SK-N-SH treated with all-trans-retinoic acid at 6 μM for 48 hours (cell line): ENCODE measurements at regions not wholly inside any gene's neighbourhood (a gene's known extent, or its start where the extent isn't known, plus 50 kb on each side); places are given as distances from the start of the nearest gene placed in this dataset.

ENCODE experiments used
- ATAC-seq: fragments of 200-7000 bp; cut with Tn5 transposase; 3 replicates; pipeline ENCODE4 v1.9.1; 2020; ENCODE audit warnings: mild to moderate bottlenecking, moderate library complexity
- ARNTL ChIP-seq: fragments of 450-650 bp; formaldehyde crosslinking; IDR thresholded peaks from 2 replicates; pipeline ENCODE4 v1.5.0; 2020; ENCODE audit warnings: low read depth, mild to moderate bottlenecking, moderate library complexity, borderline replicate concordance
- BACH2 ChIP-seq: fragments of 250-450 bp; sonication (Bioruptor Pico); IDR thresholded peaks from 2 replicates; pipeline ENCODE4 v1.9.0; 2021; ENCODE audit warnings: mild to moderate bottlenecking, borderline replicate concordance
- CREB5 ChIP-seq: fragments of 250-450 bp; sonication (Bioruptor Pico); IDR thresholded peaks from 2 replicates; pipeline ENCODE4 v1.5.1; 2020; ENCODE audit warnings: low read depth, mild to moderate bottlenecking, moderate library complexity
- CSDC2 ChIP-seq: fragments of 250-450 bp; sonication (Bioruptor Pico); IDR thresholded peaks from 2 replicates; pipeline ENCODE4 v1.5.0; 2020; ENCODE audit warnings: mild to moderate bottlenecking, moderate library complexity
- CSRNP3 ChIP-seq: fragments of 250-450 bp; sonication (Bioruptor Pico); IDR thresholded peaks from 2 replicates; pipeline ENCODE4 v1.5.1; 2021; ENCODE audit warnings: mild to moderate bottlenecking, moderate library complexity
- ISL1 ChIP-seq: fragments of 250-450 bp; sonication (Bioruptor Pico); IDR thresholded peaks from 2 replicates; pipeline ENCODE4 v2.1.2; 2022; ENCODE audit warnings: mild to moderate bottlenecking, moderate library complexity
- OSR1 ChIP-seq: fragments of 250-450 bp; sonication (Bioruptor Pico); IDR thresholded peaks from 2 replicates; pipeline ENCODE4 v1.8.0; 2022; ENCODE audit warnings: moderate library complexity, mild to moderate bottlenecking, inconsistent platforms
- PATZ1 ChIP-seq: fragments of 250-450 bp; sonication (Bioruptor Pico); IDR thresholded peaks from 2 replicates; pipeline ENCODE4 v1.8.0; 2020; ENCODE audit warnings: mild to moderate bottlenecking, moderate library complexity, borderline replicate concordance
- POU6F1 ChIP-seq: fragments of 250-450 bp; sonication (Bioruptor Pico); IDR thresholded peaks from 2 replicates; pipeline ENCODE4 v1.8.0; 2021; ENCODE audit warnings: low read depth, mild to moderate bottlenecking, moderate library complexity, borderline replicate concordance
- PPARA ChIP-seq: fragments of 250-450 bp; sonication (Bioruptor Pico); IDR thresholded peaks from 2 replicates; pipeline ENCODE4 v1.5.0; 2020; ENCODE audit warnings: mild to moderate bottlenecking, borderline replicate concordance
- RARB ChIP-seq: fragments of 250-450 bp; sonication (Bioruptor Pico); IDR thresholded peaks from 2 replicates; pipeline ENCODE4 v1.8.0; 2021; ENCODE audit warnings: mild to moderate bottlenecking, moderate library complexity
- SNAI2 ChIP-seq: fragments of 250-450 bp; sonication (Bioruptor Pico); IDR thresholded peaks from 2 replicates; pipeline ENCODE4 v1.5.0; 2020; ENCODE audit warnings: mild to moderate bottlenecking, moderate library complexity
- TCF4 ChIP-seq: fragments of 250-450 bp; sonication (Bioruptor Pico); IDR thresholded peaks from 2 replicates; pipeline ENCODE4 v1.8.0; 2021; ENCODE audit warnings: mild to moderate bottlenecking, moderate library complexity, borderline replicate concordance
- TOX ChIP-seq: fragments of 250-450 bp; sonication (Bioruptor Pico); IDR thresholded peaks from 2 replicates; pipeline ENCODE4 v1.8.0; 2021; ENCODE audit warnings: mild to moderate bottlenecking, moderate library complexity, borderline replicate concordance
- TSHZ2 ChIP-seq: fragments of 250-450 bp; sonication (Bioruptor Pico); IDR thresholded peaks from 2 replicates; pipeline ENCODE4 v1.5.0; 2020; ENCODE audit warnings: mild to moderate bottlenecking, moderate library complexity
- ZC3H10 ChIP-seq: fragments of 250-450 bp; sonication (Bioruptor Pico); IDR thresholded peaks from 2 replicates; pipeline ENCODE4 v1.5.1; 2021; ENCODE audit warnings: mild to moderate bottlenecking, moderate library complexity
- ZFP3 ChIP-seq: fragments of 250-450 bp; sonication (Bioruptor Pico); IDR thresholded peaks from 2 replicates; pipeline ENCODE4 v1.5.0; 2020; ENCODE audit warnings: mild to moderate bottlenecking, moderate library complexity
- ZFP30 ChIP-seq: fragments of 450-650 bp; formaldehyde crosslinking; IDR thresholded peaks from 2 replicates; pipeline ENCODE4 v1.5.0; 2022; ENCODE audit warnings: mild to moderate bottlenecking, moderate library complexity
- ZNF565 ChIP-seq: fragments of 450-650 bp; formaldehyde crosslinking; conservative IDR thresholded peaks from 2 replicates; pipeline ENCODE4 v1.5.0; 2020; ENCODE audit warnings: low read depth, mild to moderate bottlenecking, moderate library complexity
- ZNF70 ChIP-seq: fragments of 450-650 bp; formaldehyde crosslinking; IDR thresholded peaks from 2 replicates; pipeline ENCODE4 v1.5.0; 2020; ENCODE audit warnings: mild to moderate bottlenecking, moderate library complexity
- ZNF8 ChIP-seq: fragments of 450-650 bp; formaldehyde crosslinking; IDR thresholded peaks from 2 replicates; pipeline ENCODE4 v1.5.0; 2020; ENCODE audit warnings: mild to moderate bottlenecking, moderate library complexity

DNA sequence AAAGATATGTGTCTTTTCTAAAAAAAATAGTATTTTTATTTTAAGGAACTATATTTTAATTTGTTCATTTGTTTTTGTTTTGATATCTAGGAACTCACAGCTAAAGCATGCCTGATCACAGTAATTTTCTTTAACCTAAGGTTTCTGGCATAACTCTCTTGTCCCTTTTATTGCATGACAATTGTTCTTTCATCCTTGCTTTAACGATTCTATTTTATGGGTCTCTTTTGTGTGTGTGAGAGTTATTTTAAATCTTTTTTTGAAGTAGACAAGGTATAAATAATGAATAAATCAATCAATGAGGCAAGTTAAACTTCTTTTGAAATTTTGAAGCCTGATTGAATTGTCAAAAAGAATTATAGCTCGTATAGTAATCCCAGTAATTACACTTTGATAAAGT lies 747.8 kb upstream of the GOLIM4 start:
- no peak for TF ChIP-seq POU6F1
- TF ChIP-seq RARB (CRISPR knock-in tag), result no peak
- TF ChIP-seq, all 23 proteins: peak for 0
- no peak for ATAC-seq

GRCh38 chr3:168839653-168840052 lies 743.9 kb upstream of the GOLIM4 start:
- TF ChIP-seq RARB (CRISPR knock-in tag) (no peak), TCF4 (no peak), CSRNP3 (CRISPR knock-in tag) (no peak), PATZ1 (CRISPR knock-in tag) (no peak), SNAI2 (no peak), CREB5 (CRISPR knock-in tag) (no peak), ZNF70 (CRISPR knock-in tag) (no peak), TSHZ2 (CRISPR knock-in tag) (no peak), CSDC2 (CRISPR knock-in tag) (no peak), ZC3H10 (CRISPR knock-in tag) (no peak), ISL1 (CRISPR knock-in tag) (no peak), ZNF565 (no peak), ARNTL (CRISPR knock-in tag) (no peak), ZNF8 (CRISPR knock-in tag) (no peak), BACH2 (CRISPR knock-in tag) (no peak)
- no peak for ATAC-seq

GRCh38 chr3:168834558-168834957 lies 738.8 kb upstream of the GOLIM4 start:
- no peak for TF ChIP-seq ZNF8 (CRISPR knock-in tag)
- TF ChIP-seq OSR1 (CRISPR knock-in tag), result no peak
- TF ChIP-seq TOX, result no peak
- TF ChIP-seq PATZ1 (CRISPR knock-in tag), result no peak
- no peak for ATAC-seq

DNA sequence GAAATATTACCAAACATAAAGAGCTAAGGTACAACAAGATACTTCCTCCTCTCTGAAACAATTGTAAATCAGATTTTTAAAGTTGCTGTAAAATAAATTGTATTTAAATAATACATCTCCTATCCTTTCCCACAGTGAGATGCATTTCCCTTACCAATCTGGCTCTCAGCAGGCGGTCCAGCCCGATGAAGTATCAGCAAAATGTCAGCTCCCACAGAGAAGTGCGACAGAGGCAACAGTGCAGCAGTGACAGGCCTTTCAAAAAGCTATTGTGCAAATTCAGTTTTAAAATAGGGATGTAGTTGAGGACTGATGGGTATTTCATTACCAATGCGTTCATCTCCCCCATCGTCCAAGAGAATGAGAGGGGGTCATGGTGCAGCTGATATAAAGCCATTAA lies 733.2 kb upstream of the GOLIM4 start:
- no peak for ATAC-seq
- TF ChIP-seq OSR1 (CRISPR knock-in tag), result no peak
- no peak for TF ChIP-seq ZFP30 (CRISPR knock-in tag)
- no peak for TF ChIP-seq PPARA (CRISPR knock-in tag)
- no peak for TF ChIP-seq RARB (CRISPR knock-in tag)
- TF ChIP-seq PATZ1 (CRISPR knock-in tag), result no peak
- no peak for TF ChIP-seq ARNTL (CRISPR knock-in tag)
- no peak for TF ChIP-seq SNAI2
- TF ChIP-seq ZNF8 (CRISPR knock-in tag), result no peak
- no peak for TF ChIP-seq TSHZ2 (CRISPR knock-in tag)
- TF ChIP-seq ZFP3 (CRISPR knock-in tag), result no peak
